LNCaP clone FGC (cell line): ENCODE measurements at regions not wholly inside any gene's neighbourhood (a gene's known extent, or its start where the extent isn't known, plus 50 kb on each side); places are given as distances from the start of the nearest gene placed in this dataset.

ENCODE experiments used
- DNase-seq: peaks from one replicate; pipeline ENCODE4 v3.0.0-alpha.2; 2011; ENCODE audit warnings: low read depth
- H3K4me3 ChIP-seq: 2 replicates; pipeline ENCODE4 v1.5.1; 2011; ENCODE audit warnings: mild to moderate bottlenecking, low read depth, low read length, control low read depth
- TF ChIP-seq, protein P1 (sequence below): IDR thresholded peaks from 2 replicates; pipeline ENCODE4 v1.5.1; 2012; ENCODE audit warnings: mild to moderate bottlenecking; ENCODE audit not compliant: control insufficient read depth, insufficient read depth; ENCODE audit errors: extremely low read depth

DNA sequence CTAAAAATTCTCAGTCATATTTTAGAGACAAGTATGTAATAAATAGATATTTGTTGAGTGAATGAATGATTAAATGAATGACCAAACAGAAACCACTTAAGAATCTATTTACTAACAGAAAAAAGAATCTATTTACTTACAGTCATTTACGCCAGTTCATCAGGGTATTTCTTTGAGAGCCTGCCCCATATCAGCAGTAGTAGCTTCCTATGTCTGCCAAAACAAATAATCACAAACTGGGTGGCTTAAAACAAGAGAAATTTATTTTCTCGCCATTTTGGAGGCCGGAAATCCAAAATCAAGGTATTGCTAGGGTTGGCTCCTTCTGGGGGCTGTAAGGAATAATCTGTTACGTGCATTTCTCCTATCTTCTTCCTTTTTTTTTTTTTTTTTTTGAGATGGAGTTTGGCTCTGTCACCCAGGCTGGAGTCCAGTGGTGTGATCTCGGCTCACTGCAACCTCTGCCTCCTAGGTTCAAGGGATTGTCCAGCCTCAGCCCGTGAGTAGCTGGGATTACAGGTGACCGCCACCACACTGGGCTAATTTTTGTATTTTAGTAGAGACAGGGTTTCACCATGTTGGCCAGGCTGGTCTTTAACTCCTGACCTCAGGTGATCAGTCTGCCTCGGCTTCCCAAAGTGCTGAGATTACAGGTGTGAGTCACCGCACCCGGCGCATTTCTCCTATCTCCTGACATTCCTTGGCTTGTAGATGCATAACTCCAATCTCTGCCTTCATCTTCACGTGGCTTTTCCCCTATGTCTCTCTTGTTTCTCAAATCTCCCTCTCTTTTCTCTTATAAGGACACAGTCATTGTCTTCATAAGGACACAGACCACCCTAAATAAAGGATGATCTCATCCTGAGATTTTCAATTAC lies 65.2 kb upstream of the SPPL2A start:
- TF ChIP-seq, protein P1, sequence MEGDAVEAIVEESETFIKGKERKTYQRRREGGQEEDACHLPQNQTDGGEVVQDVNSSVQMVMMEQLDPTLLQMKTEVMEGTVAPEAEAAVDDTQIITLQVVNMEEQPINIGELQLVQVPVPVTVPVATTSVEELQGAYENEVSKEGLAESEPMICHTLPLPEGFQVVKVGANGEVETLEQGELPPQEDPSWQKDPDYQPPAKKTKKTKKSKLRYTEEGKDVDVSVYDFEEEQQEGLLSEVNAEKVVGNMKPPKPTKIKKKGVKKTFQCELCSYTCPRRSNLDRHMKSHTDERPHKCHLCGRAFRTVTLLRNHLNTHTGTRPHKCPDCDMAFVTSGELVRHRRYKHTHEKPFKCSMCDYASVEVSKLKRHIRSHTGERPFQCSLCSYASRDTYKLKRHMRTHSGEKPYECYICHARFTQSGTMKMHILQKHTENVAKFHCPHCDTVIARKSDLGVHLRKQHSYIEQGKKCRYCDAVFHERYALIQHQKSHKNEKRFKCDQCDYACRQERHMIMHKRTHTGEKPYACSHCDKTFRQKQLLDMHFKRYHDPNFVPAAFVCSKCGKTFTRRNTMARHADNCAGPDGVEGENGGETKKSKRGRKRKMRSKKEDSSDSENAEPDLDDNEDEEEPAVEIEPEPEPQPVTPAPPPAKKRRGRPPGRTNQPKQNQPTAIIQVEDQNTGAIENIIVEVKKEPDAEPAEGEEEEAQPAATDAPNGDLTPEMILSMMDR: no peak
- no peak overlapping the region for H3K4me3 ChIP-seq
- DNase-seq: peak; percentile 28

DNA sequence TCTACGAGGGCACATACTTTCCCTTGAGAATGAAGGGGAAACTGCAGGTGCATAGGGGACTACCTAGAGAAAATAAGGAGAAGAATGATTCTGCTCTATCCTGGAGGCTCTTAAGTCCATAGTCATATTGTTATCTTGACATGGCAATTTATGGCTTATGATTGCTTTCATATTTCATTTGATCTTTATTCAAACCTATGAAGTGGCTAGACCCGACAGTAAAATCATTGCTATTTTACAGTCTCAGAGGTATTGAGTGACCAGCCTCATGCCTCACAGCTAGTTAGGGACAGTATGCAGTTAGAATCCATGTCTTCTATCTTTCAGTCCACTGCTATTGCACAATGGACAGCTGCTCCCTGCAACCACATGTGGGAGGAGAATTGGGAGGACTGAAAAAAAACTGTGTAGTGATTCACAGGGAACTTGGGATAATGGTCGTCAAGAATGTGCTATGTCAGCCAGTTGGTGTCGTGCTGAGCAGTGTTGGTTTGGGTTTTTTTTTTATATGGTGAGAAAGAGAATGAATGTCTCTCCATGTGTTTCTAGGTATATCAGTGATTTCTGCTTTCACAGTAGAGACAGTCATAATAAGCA lies 63.2 kb upstream of the SPPL2A start:
- TF ChIP-seq, protein P1: no peak
- no peak overlapping the region for H3K4me3 ChIP-seq
- DNase-seq: no peak

DNA sequence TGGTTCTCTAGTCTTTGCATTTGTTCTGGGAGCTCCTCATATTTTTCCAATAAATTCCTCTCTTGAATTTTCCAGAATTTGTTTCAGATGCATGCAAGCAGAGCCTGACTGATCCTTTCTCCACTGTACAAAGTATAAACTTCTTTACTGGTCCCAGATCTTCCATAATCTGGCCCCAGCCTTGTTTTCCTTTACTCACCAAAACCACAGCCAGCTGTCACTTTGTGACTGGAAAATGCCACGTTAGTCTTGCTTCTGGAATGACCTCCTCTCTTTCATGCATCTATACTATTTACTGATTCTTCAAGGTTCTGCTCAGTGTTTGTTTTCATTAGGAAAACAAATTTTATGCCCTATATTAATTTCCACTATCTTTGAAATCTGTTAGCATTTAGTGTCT lies 60.4 kb upstream of the SPPL2A start:
- no peak overlapping the region for H3K4me3 ChIP-seq
- TF ChIP-seq, protein P1: no peak
- no peak for DNase-seq

DNA sequence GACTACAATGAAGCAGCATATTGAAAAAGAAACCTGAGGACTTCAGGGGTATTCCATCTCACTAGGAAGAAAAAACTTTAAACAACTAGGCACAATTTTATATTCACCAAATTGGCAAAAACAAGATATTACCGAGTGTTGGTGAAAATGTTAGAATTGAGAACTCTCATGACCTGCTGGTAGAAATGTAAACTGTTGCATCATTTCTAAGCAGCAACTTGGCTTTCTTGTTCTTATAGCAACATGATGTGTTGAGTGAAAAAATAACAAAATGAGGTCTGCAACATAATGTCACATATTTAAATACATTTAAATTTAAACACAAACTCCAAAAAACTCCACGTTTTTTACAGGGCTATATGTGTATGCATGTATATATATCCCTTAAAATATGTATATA lies 59.0 kb upstream of the SPPL2A start:
- TF ChIP-seq, protein P1: no peak
- no peak overlapping the region for H3K4me3 ChIP-seq

DNA sequence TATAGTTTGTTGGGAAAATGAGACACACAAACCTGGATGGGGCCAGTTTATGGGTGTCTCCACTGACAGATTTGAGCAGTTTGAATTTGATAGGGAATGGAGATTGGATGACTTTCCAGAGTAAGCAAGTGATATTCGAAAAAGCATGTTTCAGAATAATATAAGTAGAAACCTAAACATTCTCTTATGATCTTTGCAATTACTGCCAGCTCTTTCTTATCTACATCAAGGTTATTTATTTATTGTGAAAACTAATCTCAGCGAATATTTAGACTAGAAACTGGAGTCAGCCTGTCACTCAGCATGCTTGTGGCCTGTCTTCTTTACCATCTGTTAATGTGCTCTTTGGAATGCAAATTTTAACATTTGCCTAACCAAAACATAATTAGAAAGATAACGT lies 57.8 kb upstream of the SPPL2A start:
- TF ChIP-seq, protein P1: no peak
- H3K4me3 ChIP-seq: no peak overlapping the region
- DNase-seq: no peak

More for the DNA sequence above, 59.0 kb upstream of the SPPL2A start:
- DNase-seq: no peak

DNA sequence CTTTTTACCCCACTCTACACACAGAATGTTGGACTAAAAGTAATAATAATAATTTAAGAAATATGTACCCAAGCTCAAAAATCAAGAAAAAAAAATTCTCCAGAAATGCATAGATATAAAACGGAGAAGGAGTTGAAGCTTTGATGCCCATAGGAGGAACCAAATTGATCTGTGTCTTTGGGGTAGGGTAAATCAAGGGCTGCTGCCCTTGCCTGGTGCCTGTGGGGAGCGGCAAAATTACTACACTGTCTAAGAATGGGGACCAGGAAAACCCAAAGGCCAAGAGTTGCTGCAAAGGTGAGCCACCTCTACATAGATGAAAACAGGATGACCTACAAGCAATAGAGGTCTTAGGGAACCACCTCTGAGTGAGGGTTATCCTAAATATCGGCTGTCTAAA lies 56.0 kb upstream of the SPPL2A start:
- no peak for DNase-seq
- H3K4me3 ChIP-seq: no peak overlapping the region
- TF ChIP-seq, protein P1: no peak
